Nucleus accumbens (tissue), 56 donors: ENCODE measurements at regions not wholly inside any gene's neighbourhood (a gene's known extent, or its start where the extent isn't known, plus 50 kb on each side); places are given as distances from the start of the nearest gene placed in this dataset.
"Not testable (repeated sequence)": the region's sequence is repeated elsewhere in the genome, so short reads cannot be mapped to it uniquely, and the experiment has no call there.

Experiments
- DNase-seq, 56 donors: peaks; one replicate each; lab custom pipeline; 2025; lab: John Stamatoyannopoulos, UW

- not testable (repeated sequence) for DNase-seq
Measured at GRCh38 chr4:187090832-187091231, 367.2 kb upstream of the FAT1 start.

GRCh38 chr4:187094144-187094543 is 370.5 kb upstream of the FAT1 start:
- DNase-seq, result no peak

- DNase-seq, result no peak
Measured at GRCh38 chr4:187098429-187098828, 374.8 kb upstream of the FAT1 start.

GRCh38 chr4:187103351-187103750 is 379.7 kb upstream of the FAT1 start:
- no peak for DNase-seq

GRCh38 chr4:187108845-187109244 is 385.2 kb upstream of the FAT1 start:
- no peak for DNase-seq

- no peak for DNase-seq
Measured at GRCh38 chr4:187109636-187110035, 386.0 kb upstream of the FAT1 start.

- DNase-seq, result no peak
Measured at GRCh38 chr4:187118166-187118565, 394.5 kb upstream of the FAT1 start.

GRCh38 chr4:187118602-187119120 is 395.0 kb upstream of the FAT1 start:
- DNase-seq, result no peak

- DNase-seq, result peak in 6 of 56 donors; percentile 2 to 12 (median 3)
Measured at GRCh38 chr4:187124331-187124730, 400.7 kb upstream of the FAT1 start.

GRCh38 chr4:187125062-187125461 is 401.4 kb upstream of the FAT1 start:
- no peak for DNase-seq

- no peak for DNase-seq
Measured at GRCh38 chr4:187127456-187127855, 403.8 kb upstream of the FAT1 start.

- no peak for DNase-seq
Measured at GRCh38 chr4:187128222-187128621, 404.6 kb upstream of the FAT1 start.

GRCh38 chr4:187128976-187129375 is 405.3 kb upstream of the FAT1 start:
- peak in 4 of 56 donors; percentile 2 to 9 (median 4) for DNase-seq

- not testable (repeated sequence) for DNase-seq
Measured at GRCh38 chr4:187131826-187132225, 408.2 kb upstream of the FAT1 start.

- DNase-seq, result no peak
Measured at GRCh38 chr4:187135878-187136277, 412.2 kb upstream of the FAT1 start.

GRCh38 chr4:187139141-187139540 is 415.5 kb upstream of the FAT1 start:
- DNase-seq, result no peak

GRCh38 chr4:187141101-187141500 is 417.4 kb upstream of the FAT1 start:
- no peak for DNase-seq

- DNase-seq, result no peak
Measured at GRCh38 chr4:187149229-187149945, 425.7 kb upstream of the FAT1 start.

- no peak for DNase-seq
Measured at GRCh38 chr4:187157380-187157958, 433.8 kb upstream of the FAT1 start.

GRCh38 chr4:187158003-187158402 is 434.3 kb upstream of the FAT1 start:
- no peak for DNase-seq

- no peak for DNase-seq
Measured at GRCh38 chr4:187160486-187160885, 436.8 kb upstream of the FAT1 start.

GRCh38 chr4:187166886-187167512 is 443.3 kb upstream of the FAT1 start:
- DNase-seq, result no peak
